Left lung (tissue), 4 donors: ENCODE measurements at regions not wholly inside any gene's neighbourhood (a gene's known extent, or its start where the extent isn't known, plus 50 kb on each side); places are given as distances from the start of the nearest gene placed in this dataset.

ENCODE experiments used
- ATAC-seq: fragments of 200-7000 bp; cut with Tn5 transposase; one replicate; pipeline ENCODE4 v1.9.1; 2020; ENCODE audit warnings: moderate library complexity
- DNase-seq, 4 donors: peaks; one replicate each; pipeline ENCODE4 v3.0.0-alpha.2; 2013 to 2020
- H3K27ac ChIP-seq, 2 donors: fragments of 200-600 bp; sonication (generic) in 1 of 2; one replicate each; pipeline versions ENCODE4 v1.5.0 to v1.8.0; 2020 to 2021
- H3K27me3 ChIP-seq, 2 donors: fragments of 200-600 bp; sonication (generic) in 1 of 2; one replicate each; pipeline versions ENCODE4 v1.5.0 to v1.8.0; 2020 to 2021
- H3K36me3 ChIP-seq, 2 donors: fragments of 200-600 bp; sonication (generic) in 1 of 2; one replicate each; pipeline versions ENCODE4 v1.5.0 to v1.8.0; 2020 to 2021
- H3K4me1 ChIP-seq, 2 donors: fragments of 200-600 bp; one replicate each; pipeline ENCODE4 v1.8.0; 2021
- H3K4me3 ChIP-seq, 2 donors: fragments of 200-600 bp; sonication (generic) in 1 of 2; one replicate each; pipeline versions ENCODE4 v1.5.0 to v1.8.0; 2020 to 2021; ENCODE audit warnings: mild to moderate bottlenecking in 1 of 2
- H3K9me3 ChIP-seq, 2 donors: fragments of 200-600 bp; sonication (generic) in 1 of 2; one replicate each; pipeline versions ENCODE4 v1.5.0 to v1.8.0; 2020 to 2021
- intact Hi-C, 2 donors: fragments of 100-400 bp; cut with DNase I; formaldehyde crosslinking; loops; one replicate each; pipeline versions ENCODE4 v1.11.2 to v1.14.2; 2022
- TF ChIP-seq, protein P1 (sequence below), 2 donors: fragments of 200-600 bp; sonication (generic) in 1 of 2; IDR thresholded peaks; one replicate each; pipeline versions ENCODE4 v1.5.0 to v1.8.0; 2021; ENCODE audit warnings: antibody characterized with exemption in 2 of 2
- donor health status: DM: no; HTN: yes; CAD: no.
- donor health status: DM: no; HTN: no; CAD: no.

DNA sequence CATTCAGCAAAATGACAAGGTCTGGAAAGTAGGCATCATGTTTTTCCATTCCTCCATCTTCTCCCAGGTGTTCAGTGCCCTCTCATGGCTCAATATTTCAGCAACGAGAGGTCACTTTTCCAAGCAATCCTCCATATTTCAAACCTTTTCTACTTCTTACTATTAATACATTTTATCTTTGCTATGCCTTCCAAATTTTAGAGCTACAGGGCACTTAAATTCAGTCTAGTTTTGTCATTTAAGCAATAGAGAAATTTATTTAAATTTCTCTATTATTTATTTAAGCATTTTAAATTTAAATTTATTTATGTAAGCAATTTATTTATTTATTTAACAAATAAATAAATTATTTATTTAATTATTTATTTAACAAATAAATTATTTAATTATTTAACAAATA is 305.1 kb upstream of the ANXA10 start:
- no peaks in the 10 kb centered on the region for H3K4me1 ChIP-seq
- DNase-seq (no peak), ATAC-seq (no peak)
- H3K27me3 ChIP-seq, result no peaks in the 10 kb centered on the region
- H3K9me3 ChIP-seq, result peaks cover 0 to 3% of the 10 kb centered on the region in 2 donors
- no peak overlapping the region for H3K27ac ChIP-seq
- no peaks in the 10 kb centered on the region for H3K36me3 ChIP-seq
- intact Hi-C loops, result no loop called here
- no peak overlapping the region for H3K4me3 ChIP-seq
- TF ChIP-seq, protein P1, sequence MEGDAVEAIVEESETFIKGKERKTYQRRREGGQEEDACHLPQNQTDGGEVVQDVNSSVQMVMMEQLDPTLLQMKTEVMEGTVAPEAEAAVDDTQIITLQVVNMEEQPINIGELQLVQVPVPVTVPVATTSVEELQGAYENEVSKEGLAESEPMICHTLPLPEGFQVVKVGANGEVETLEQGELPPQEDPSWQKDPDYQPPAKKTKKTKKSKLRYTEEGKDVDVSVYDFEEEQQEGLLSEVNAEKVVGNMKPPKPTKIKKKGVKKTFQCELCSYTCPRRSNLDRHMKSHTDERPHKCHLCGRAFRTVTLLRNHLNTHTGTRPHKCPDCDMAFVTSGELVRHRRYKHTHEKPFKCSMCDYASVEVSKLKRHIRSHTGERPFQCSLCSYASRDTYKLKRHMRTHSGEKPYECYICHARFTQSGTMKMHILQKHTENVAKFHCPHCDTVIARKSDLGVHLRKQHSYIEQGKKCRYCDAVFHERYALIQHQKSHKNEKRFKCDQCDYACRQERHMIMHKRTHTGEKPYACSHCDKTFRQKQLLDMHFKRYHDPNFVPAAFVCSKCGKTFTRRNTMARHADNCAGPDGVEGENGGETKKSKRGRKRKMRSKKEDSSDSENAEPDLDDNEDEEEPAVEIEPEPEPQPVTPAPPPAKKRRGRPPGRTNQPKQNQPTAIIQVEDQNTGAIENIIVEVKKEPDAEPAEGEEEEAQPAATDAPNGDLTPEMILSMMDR (IDR thresholded peaks at IDR 0.05), result no peak

DNA sequence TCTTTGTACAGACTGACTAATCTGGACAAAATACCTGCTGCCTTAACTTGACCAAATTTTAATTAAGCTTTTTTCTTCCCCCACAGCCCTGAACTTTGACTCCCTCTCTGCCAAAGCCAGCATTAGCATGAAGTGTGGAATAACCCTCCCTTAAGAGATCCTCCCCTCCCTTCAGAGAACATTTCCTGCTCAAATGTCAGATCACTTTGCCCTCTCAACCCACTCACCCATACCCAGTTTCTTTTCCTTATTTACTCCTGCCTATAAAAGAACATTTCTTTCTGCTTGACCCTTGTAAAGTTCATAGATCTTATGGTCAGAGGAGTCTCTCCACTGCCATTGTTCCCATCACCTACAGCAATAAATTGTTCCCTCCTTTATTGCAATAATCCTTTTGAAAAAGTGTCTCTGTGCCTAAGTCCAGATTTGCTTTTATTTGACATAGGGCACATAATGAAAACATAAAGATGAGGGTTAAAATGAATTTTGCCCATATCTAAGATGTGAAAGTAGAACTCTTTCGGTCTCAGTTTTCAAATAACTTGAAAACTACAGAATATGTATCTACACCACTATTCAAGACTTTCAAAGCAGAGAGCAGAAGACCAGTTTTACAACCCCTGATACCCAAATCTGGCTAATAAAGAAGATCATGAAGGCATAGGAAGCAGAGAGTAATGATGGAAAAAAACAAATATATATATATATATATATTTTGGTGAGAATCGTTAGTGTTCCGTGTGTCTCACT is 289.7 kb upstream of the ANXA10 start:
- intact Hi-C loops, result no loop called here
- H3K4me3 ChIP-seq, result no peak overlapping the region

DNA sequence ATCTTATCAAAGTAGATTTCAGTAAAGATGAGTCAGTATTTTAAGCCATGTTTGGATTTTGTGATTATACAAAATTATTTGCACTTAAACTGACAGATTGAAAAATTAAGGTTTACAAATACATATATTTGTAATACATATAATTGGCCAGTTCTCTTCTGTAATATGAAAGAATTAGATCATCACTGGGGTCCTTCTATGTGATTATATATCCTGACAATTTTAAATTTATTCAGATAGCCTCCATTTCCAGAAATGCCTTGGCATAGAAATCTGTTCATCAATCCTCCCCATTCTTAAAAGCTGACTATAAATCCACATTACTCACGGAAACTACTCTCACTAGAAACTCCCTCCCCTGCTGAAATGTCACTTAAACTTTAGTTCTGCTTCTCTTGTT is 280.4 kb upstream of the ANXA10 start:
- Histone ChIP-seq H3K4me3 (no peak overlapping the region), H3K4me1 (no peaks in the 10 kb centered on the region), H3K27ac (no peak overlapping the region), H3K27me3 (no peaks in the 10 kb centered on the region), H3K9me3 (peaks cover 0 to 15% of the 10 kb centered on the region in 2 donors), H3K36me3 (no peaks in the 10 kb centered on the region)
- ATAC-seq (no peak), DNase-seq (no peak)
- intact Hi-C loops, result no loop called here
- TF ChIP-seq, protein P1 (IDR thresholded peaks at IDR 0.05), result no peak

More for the DNA sequence above, 289.7 kb upstream of the ANXA10 start:
- Histone ChIP-seq H3K9me3 (no peaks in the 10 kb centered on the region), H3K4me1 (no peaks in the 10 kb centered on the region), H3K36me3 (no peaks in the 10 kb centered on the region), H3K27ac (no peak overlapping the region), H3K27me3 (no peaks in the 10 kb centered on the region)
- no peak for DNase-seq
- TF ChIP-seq, protein P1 (IDR thresholded peaks at IDR 0.05), result no peak
- no peak for ATAC-seq

DNA sequence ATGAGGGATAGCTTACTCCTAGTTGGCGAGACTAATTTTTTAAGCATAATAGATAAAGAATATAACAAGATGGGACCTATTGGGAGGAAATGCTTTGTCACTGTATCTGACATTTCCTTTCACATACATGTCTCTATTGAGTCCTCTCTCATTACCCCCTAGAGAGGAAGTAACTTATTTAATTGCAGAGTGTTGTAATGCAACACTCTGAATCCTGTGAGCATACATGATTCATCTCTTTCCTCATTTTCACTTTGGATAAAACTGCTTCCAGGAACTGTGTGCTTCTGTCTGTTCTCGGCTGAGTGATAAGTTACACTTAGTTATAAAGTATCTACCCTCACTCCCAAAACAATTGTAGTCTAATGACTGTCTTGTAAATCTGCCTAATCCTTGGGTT is 266.1 kb upstream of the ANXA10 start:
- no peak overlapping the region for H3K27ac ChIP-seq
- intact Hi-C loops, result no loop called here
- peaks cover 0 to 2% of the 10 kb centered on the region in 2 donors for H3K9me3 ChIP-seq
- no peak overlapping the region for H3K4me3 ChIP-seq
- H3K36me3 ChIP-seq, result no peaks in the 10 kb centered on the region
- H3K27me3 ChIP-seq, result no peaks in the 10 kb centered on the region
- ATAC-seq (no peak), DNase-seq (no peak)
- TF ChIP-seq, protein P1 (IDR thresholded peaks at IDR 0.05), result no peak
- no peaks in the 10 kb centered on the region for H3K4me1 ChIP-seq

DNA sequence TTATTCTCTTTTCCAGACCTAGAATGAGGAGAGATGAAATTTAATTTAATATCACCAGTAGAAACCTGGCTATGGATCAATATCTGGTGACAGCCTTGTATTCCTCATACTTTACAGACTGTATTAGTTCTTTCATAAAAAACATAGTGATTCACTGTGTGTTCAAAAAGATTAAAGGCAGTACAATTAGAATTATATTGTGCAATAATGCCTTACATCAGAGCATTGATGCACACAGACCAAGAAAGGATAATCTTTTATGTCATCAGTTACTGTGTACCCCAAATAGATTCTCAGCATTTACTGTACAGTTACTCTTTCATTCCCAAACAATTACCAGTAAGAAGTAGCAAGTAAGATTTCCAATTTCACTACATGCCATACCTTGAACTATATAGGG is 260.5 kb upstream of the ANXA10 start:
- H3K27me3 ChIP-seq, result no peaks in the 10 kb centered on the region
- no peaks in the 10 kb centered on the region for H3K4me1 ChIP-seq
- intact Hi-C loops, result no loop called here
- TF ChIP-seq, protein P1 (IDR thresholded peaks at IDR 0.05), result no peak
- no peaks in the 10 kb centered on the region for H3K36me3 ChIP-seq
- no peak overlapping the region for H3K4me3 ChIP-seq
- ATAC-seq (no peak), DNase-seq (no peak)
- H3K9me3 ChIP-seq, result peaks cover 0 to 2% of the 10 kb centered on the region in 2 donors
- H3K27ac ChIP-seq, result no peak overlapping the region
